Kidney epithelial cell (primary cell): ENCODE measurements at regions not wholly inside any gene's neighbourhood (a gene's known extent, or its start where the extent isn't known, plus 50 kb on each side); places are given as distances from the start of the nearest gene placed in this dataset.

Source experiments
- DNase-seq: peaks from one replicate; pipeline ENCODE4 v3.0.0-alpha.2; 2010; ENCODE audit warnings: low read depth
- H3K27me3 ChIP-seq: 2 replicates; pipeline ENCODE4 v1.6.0; 2011; ENCODE audit warnings: low read length; ENCODE audit not compliant: control insufficient read depth, insufficient read depth
- H3K36me3 ChIP-seq: 2 replicates; pipeline ENCODE4 v1.5.1; 2011; ENCODE audit warnings: low read length; ENCODE audit not compliant: control insufficient read depth, insufficient read depth
- H3K4me3 ChIP-seq: 2 replicates; pipeline ENCODE4 v1.5.1; 2011; ENCODE audit warnings: low read depth, mild to moderate bottlenecking, control low read depth, low read length
- TF ChIP-seq, protein P1 (sequence below): IDR thresholded peaks from 2 replicates; pipeline ENCODE4 v1.5.1; 2011; ENCODE audit warnings: mild to moderate bottlenecking, moderate library complexity, low read length, control low read depth, inconsistent platforms; ENCODE audit not compliant: insufficient read depth, poor library complexity, severe bottlenecking

DNA sequence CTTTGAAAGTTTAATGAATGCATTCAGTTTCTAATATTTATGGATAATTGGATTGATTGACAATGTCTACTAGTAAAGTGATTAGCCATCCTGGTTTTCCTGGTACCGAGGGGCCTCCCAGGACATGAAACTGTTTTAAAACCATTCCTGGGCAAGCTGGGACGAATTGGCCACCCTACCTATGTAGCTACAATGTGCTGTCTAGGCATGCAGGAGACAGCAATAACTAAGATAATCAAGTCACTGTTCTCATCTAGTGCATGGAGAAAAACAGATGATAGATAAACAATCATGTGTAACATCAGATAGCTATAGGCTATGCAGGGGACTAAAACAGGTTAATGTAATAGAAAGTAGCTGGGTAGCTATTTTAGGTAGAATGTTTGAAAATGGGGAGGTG, 67.1 kb downstream of the PMAIP1 start:
- Histone ChIP-seq H3K27me3 (peaks cover 3% of the 10 kb centered on the region), H3K4me3 (no peak overlapping the region), H3K36me3 (no peaks in the 10 kb centered on the region)
- DNase-seq = no peak
- TF ChIP-seq, protein P1, sequence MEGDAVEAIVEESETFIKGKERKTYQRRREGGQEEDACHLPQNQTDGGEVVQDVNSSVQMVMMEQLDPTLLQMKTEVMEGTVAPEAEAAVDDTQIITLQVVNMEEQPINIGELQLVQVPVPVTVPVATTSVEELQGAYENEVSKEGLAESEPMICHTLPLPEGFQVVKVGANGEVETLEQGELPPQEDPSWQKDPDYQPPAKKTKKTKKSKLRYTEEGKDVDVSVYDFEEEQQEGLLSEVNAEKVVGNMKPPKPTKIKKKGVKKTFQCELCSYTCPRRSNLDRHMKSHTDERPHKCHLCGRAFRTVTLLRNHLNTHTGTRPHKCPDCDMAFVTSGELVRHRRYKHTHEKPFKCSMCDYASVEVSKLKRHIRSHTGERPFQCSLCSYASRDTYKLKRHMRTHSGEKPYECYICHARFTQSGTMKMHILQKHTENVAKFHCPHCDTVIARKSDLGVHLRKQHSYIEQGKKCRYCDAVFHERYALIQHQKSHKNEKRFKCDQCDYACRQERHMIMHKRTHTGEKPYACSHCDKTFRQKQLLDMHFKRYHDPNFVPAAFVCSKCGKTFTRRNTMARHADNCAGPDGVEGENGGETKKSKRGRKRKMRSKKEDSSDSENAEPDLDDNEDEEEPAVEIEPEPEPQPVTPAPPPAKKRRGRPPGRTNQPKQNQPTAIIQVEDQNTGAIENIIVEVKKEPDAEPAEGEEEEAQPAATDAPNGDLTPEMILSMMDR = no peak

DNA sequence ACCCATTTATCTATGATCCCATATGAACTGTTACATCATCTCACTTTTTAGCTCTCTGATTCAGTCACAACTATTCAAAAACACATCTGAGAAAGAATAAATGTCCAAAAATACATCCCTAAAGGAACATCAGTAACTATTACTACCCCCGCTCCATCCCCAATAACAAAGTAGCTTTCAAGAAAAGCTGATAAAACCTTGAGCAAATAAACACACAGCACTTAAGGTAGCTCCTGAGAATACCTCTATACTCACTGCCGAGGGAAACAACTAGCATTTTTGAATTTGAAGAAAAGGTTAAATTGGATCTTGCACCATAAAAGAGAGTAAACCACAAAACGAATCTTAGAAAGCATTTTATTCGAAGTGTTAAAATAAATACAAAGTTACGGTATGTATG, 63.4 kb downstream of the PMAIP1 start:
- TF ChIP-seq, protein P1 = no peak
- DNase-seq = no peak
- no peaks in the 10 kb centered on the region for H3K27me3 ChIP-seq
- H3K36me3 ChIP-seq = no peaks in the 10 kb centered on the region
- no peak overlapping the region for H3K4me3 ChIP-seq

DNA sequence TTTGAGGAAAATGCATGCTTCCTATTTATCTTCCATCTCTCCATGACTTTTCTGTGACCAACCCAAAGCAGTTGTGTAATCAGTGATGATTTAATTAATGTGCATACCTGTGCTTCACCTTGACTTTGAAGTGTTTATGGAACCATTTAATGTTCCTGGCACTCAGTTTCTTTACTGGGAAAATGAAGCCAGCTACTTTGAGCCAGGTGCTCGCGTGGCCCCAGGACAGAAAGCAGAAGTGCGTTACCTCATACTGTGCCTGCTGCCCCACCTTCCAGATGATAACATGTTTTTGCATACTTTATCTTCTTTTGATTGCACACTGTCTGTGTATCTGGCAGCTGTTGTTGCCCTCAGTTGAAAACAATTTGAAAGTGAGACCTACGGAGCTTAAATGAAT, 61.3 kb downstream of the PMAIP1 start:
- no peak for DNase-seq
- Histone ChIP-seq H3K36me3 (no peaks in the 10 kb centered on the region), H3K27me3 (no peaks in the 10 kb centered on the region), H3K4me3 (no peak overlapping the region)
- TF ChIP-seq, protein P1 = no peak

DNA sequence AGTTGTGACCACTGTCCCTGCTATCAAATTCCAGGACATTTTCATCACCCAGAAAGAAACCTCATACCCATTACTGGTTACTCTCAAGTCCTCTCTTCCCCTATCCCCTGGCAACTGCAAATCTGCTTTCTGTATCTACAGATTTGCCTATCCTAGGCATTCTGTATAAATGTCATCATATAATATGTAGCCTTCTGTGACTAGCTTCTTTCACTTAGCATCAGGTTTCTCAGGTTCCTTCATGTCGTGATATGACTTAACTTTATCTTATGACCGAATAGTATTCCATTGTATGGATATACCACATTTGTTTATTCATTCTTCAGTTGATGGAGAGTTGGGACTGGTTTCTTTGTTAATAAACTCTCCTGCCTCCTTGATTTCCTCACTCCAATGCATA, 60.5 kb downstream of the PMAIP1 start:
- H3K36me3 ChIP-seq = no peaks in the 10 kb centered on the region
- no peak for DNase-seq
- no peak overlapping the region for H3K4me3 ChIP-seq
- TF ChIP-seq, protein P1 = no peak
- H3K27me3 ChIP-seq = no peaks in the 10 kb centered on the region

DNA sequence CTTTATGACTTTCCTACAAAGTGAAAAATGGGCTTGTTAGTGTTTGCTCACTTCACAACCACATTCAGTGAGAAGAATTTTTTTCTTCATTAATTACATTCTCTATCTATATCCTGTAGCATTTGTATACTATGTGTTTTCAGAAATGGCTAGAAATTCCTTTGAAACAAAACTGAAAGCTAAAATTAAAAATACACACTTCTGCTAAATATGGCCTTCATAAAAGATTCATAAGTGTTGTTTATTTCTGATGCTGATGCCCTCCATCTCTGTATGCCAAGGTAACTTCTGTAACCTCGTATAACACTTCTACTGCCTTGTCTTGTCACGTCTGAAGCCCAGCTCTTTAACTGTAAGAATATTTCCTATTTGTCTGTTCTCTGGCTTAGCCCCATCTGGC, 59.8 kb downstream of the PMAIP1 start:
- no peak for DNase-seq
- TF ChIP-seq, protein P1 = no peak
- Histone ChIP-seq H3K27me3 (no peaks in the 10 kb centered on the region), H3K36me3 (no peaks in the 10 kb centered on the region), H3K4me3 (no peak overlapping the region)

DNA sequence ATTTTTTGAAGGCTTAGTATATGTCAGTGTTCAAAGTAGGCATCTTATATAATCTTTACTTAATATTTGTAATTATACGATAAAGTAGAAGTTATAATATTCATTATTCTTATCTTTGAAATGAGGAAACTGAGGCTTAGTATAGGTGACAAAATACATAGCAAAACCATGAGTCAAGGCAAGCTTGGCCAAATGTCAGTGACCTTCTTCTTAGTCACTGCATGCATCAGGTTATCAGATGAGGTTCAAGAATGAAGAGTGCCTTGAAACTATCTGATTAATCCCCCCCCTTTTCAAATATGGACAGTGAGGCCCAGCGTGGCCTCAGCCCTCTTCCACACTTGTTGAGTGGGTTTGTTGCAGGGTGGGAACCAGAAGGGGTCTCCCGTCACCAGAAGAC, 59.3 kb downstream of the PMAIP1 start:
- TF ChIP-seq, protein P1 = no peak
- Histone ChIP-seq H3K4me3 (no peak overlapping the region), H3K27me3 (no peaks in the 10 kb centered on the region), H3K36me3 (no peaks in the 10 kb centered on the region)
- no peak for DNase-seq
